Bronchial epithelial cell (primary cell): ENCODE measurements at regions not wholly inside any gene's neighbourhood (a gene's known extent, or its start where the extent isn't known, plus 50 kb on each side); places are given as distances from the start of the nearest gene placed in this dataset.
A peak's percentile ranks its signal among the peaks of the same experiment; 100 is the strongest.

Source experiments
- DNase-seq: peaks from one replicate; pipeline ENCODE4 v3.0.0-alpha.2; 2010; ENCODE audit warnings: low read depth
- FAIRE-seq: peaks from 2 replicates; lab custom pipeline; 2011; peaks lifted over from hg19 to GRCh38; lab: Jason Lieb, UNC
- H3K27me3 ChIP-seq: 2 replicates; pipeline ENCODE4 v1.5.1; 2011; ENCODE audit warnings: low read length; ENCODE audit not compliant: control insufficient read depth, insufficient read depth
- H3K36me3 ChIP-seq: 2 replicates; pipeline ENCODE4 v1.5.1; 2011; ENCODE audit warnings: low read length; ENCODE audit not compliant: control insufficient read depth, insufficient read depth
- H3K4me3 ChIP-seq: 2 replicates; pipeline ENCODE4 v1.5.1; 2011; ENCODE audit warnings: mild to moderate bottlenecking, low read depth, low read length, control low read depth
- CTCF ChIP-seq: IDR thresholded peaks from 2 replicates; pipeline ENCODE4 v1.5.1; 2011; ENCODE audit warnings: mild to moderate bottlenecking, moderate library complexity, low read length, control low read depth, inconsistent platforms; ENCODE audit not compliant: insufficient read depth, severe bottlenecking

- TF ChIP-seq CTCF: no peak
- DNase-seq: no peak
- no peak overlapping the region for H3K4me3 ChIP-seq
- peaks cover 16% of the 10 kb centered on the region for H3K27me3 ChIP-seq
- FAIRE-seq: no peak
- H3K36me3 ChIP-seq: no peaks in the 10 kb centered on the region
Observed at GRCh38 chr6:41448256-41448655, 97.9 kb upstream of the FOXP4 start.

DNA sequence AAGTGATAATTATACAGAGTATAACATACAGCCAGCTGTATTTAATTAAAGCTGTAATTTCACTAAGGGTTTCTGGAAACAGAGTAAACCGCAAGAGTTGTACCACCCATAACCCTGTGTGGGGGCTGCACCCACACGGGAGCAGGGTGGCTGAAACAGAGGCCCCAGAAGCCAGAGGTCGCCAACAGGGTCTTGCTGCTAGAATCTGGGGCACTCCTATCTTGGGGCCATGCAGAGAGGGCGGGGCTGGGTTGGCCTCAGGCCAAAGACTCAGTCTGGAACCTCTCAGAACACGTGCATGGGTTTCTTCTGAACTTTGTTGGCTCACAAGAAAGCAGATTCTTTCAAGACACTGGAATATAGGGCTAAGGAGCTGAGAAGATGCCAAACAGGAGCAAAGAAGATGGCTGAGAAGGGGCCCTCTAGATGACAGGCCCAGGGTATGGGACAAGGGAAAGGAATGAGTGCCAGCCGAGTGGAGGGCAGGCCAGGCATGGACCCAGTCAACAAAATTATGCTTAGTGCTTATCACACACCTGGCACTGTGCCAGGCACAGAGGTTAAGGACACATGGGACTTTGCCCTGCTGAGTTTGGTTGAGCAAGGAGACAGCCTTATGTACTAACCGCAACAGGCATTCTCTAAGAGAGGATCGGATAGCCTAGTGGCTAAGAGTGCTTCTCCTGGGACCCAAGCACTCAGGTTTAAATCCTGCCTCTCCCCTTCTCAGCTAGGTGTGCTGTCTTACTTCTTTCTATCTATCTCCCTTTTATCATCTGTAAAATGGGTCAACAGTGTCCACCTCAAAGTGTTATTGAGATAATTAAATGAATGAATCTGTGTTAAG is 96.6 kb upstream of the FOXP4 start:
- FAIRE-seq (no peak), DNase-seq (no peak)
- H3K36me3 ChIP-seq: no peaks in the 10 kb centered on the region
- no peak overlapping the region for H3K4me3 ChIP-seq
- H3K27me3 ChIP-seq: peaks cover 4% of the 10 kb centered on the region
- no peak for TF ChIP-seq CTCF

DNA sequence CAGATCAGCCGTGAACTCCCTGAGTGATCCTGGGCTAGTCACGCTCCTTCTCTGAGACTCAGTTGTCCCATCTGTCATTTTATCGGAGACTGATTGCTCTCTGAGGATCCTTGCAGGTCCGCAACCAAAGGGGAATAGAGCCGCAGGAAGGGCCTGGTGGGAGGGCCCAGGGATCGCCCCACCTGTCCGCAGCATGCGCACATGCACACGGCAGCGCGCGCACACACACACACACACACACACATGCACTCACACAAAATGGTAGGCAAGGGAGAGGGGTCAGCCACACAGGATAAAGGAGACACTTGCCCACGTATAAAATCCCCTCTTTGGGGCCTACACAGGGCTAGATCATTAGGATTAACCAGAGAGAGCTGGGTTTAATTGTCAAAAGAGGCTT is 95.6 kb upstream of the FOXP4 start:
- Histone ChIP-seq H3K27me3 (peaks cover 4% of the 10 kb centered on the region), H3K4me3 (no peak overlapping the region), H3K36me3 (no peaks in the 10 kb centered on the region)
- no peak for TF ChIP-seq CTCF
- DNase-seq: no peak
- no peak for FAIRE-seq

DNA sequence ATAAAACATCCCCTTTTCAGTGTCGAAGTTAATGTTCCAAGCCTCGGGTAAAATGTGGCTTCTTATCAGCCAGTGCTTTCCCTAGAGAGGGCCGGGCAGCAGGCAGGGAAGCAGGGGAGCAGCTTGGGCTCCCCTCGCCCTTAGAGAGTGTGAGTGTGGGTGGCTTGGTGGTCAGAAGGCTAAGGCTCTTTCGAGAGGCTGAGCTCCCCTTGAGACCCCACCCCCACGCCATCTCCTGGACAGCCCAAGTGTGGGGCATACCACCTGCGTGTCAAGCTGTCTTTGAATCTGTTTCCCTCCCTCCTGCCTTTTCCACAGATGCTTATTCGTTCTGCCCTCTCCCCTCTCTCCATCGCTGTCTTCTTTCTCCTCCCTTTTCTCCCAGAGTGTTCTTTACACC is 95.1 kb upstream of the FOXP4 start:
- Histone ChIP-seq H3K36me3 (no peaks in the 10 kb centered on the region), H3K27me3 (peaks cover 3% of the 10 kb centered on the region), H3K4me3 (no peak overlapping the region)
- peak; percentile 43 for FAIRE-seq
- TF ChIP-seq CTCF: peak; percentile 17
- no peak for DNase-seq

DNA sequence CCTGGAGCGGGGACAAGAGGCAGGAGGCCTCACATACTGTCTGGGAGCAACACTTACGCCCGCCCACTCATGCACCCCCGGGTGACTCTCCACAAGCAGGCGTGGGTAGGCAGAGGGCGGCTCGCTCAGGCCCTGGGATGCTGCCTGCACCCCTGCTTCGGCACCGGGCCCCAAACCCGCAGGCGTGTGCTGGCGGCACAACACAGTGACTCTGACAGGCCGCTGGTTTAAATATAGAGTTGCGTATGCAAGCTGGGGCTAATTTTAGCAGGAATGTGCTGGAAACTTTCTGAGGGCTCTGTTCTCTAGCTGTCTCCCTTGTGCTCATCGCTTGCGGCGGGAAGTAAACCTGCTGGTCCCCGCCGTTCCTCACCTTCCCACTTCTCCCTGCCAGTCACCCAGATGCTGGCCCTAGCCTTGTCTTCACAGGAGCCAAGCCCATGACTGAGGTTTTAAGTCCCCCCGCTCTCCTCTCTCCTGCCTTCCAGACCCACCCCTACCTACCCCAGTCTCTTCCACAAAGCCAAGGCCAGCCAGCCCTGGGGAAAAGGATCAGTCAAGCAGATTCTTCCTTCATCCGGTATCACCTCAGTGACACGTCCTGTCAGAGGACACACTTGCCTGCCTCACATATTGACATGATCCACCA is 94.5 kb upstream of the FOXP4 start:
- FAIRE-seq (no peak), DNase-seq (no peak)
- Histone ChIP-seq H3K27me3 (peaks cover 3% of the 10 kb centered on the region), H3K4me3 (no peak overlapping the region), H3K36me3 (no peaks in the 10 kb centered on the region)
- no peak for TF ChIP-seq CTCF
